Endothelial cell of umbilical vein (primary cell): ENCODE measurements at regions not wholly inside any gene's neighbourhood (a gene's known extent, or its start where the extent isn't known, plus 50 kb on each side); places are given as distances from the start of the nearest gene placed in this dataset.

ENCODE experiments used
- FOS ChIP-seq: IDR thresholded peaks from 2 replicates; pipeline ENCODE4 v1.6.1; 2011; ENCODE audit warnings: mild to moderate bottlenecking, low read length, moderate library complexity, borderline replicate concordance; ENCODE audit not compliant: insufficient read depth
- GATA2 ChIP-seq: IDR thresholded peaks from 2 replicates; pipeline ENCODE4 v1.7.0; 2011; ENCODE audit warnings: low read depth, mild to moderate bottlenecking, moderate library complexity, mixed read lengths, low read length; ENCODE audit not compliant: insufficient read length, insufficient read depth
- JUN ChIP-seq: IDR thresholded peaks from 2 replicates; pipeline ENCODE4 v1.6.1; 2011; ENCODE audit warnings: borderline replicate concordance, low read depth; ENCODE audit not compliant: insufficient read length, insufficient read depth
- MYC ChIP-seq: IDR thresholded peaks from one replicate; pipeline ENCODE4 v1.6.1; 2011; ENCODE audit warnings: mild to moderate bottlenecking, low read depth, low read length
- POLR2A ChIP-seq: IDR thresholded peaks from 2 replicates; pipeline ENCODE4 v1.6.1; 2012; ENCODE audit warnings: low read depth, mild to moderate bottlenecking, control low read depth, low read length
- POLR2AphosphoS5 ChIP-seq: IDR thresholded peaks from 2 replicates; pipeline ENCODE4 v1.6.1; 2012; ENCODE audit warnings: low read depth, mild to moderate bottlenecking, control low read depth, low read length, moderate library complexity; ENCODE audit not compliant: insufficient read depth
- TF ChIP-seq, protein P1 (sequence below), 2 donors: IDR thresholded peaks; 1 replicate in 1 of 2; 2 replicates in 1 of 2; pipeline ENCODE4 v1.5.1; 2011; ENCODE audit warnings: low read length in 2 of 2, mild to moderate bottlenecking in 2 of 2, moderate library complexity in 2 of 2, control low read depth in 1 of 2, inconsistent platforms in 1 of 2, low read depth in 1 of 2; ENCODE audit not compliant: insufficient read depth in 1 of 2; ENCODE audit errors: extremely low read depth in 1 of 2
- TF ChIP-seq, protein P2 (sequence below): IDR thresholded peaks from 2 replicates; pipeline ENCODE4 v1.6.1; 2011; ENCODE audit not compliant: insufficient read depth, insufficient read length

DNA sequence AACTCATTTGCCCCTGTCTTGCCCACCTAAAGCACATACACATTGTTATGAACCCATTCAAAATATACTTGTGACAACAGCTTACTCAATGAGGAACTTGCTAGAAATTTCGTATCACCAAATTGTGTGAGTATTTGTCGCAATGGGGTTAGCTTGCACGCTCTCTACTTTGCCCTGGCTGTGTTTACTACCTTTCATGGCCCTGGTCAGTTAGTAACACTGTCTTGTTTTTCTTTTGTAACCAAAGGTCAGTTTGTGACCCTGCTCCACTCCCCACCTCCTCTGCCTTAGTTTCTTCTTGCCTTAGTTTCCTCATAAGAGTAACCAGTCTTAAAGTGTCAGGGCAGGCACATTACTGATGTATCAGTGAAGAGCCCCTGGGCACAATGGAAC, 205.8 kb upstream of the EEA1 start:
- TF ChIP-seq, protein P1, sequence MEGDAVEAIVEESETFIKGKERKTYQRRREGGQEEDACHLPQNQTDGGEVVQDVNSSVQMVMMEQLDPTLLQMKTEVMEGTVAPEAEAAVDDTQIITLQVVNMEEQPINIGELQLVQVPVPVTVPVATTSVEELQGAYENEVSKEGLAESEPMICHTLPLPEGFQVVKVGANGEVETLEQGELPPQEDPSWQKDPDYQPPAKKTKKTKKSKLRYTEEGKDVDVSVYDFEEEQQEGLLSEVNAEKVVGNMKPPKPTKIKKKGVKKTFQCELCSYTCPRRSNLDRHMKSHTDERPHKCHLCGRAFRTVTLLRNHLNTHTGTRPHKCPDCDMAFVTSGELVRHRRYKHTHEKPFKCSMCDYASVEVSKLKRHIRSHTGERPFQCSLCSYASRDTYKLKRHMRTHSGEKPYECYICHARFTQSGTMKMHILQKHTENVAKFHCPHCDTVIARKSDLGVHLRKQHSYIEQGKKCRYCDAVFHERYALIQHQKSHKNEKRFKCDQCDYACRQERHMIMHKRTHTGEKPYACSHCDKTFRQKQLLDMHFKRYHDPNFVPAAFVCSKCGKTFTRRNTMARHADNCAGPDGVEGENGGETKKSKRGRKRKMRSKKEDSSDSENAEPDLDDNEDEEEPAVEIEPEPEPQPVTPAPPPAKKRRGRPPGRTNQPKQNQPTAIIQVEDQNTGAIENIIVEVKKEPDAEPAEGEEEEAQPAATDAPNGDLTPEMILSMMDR (IDR thresholded peaks at IDR 0.05; ENCODE audit: extremely low read depth in 1 of 2, insufficient read depth in 1 of 2, low read depth in 1 of 2, low read length in 2 of 2), result no peak
- TF ChIP-seq POLR2A, result no peak
- TF ChIP-seq POLR2AphosphoS5, result no peak
- TF ChIP-seq MYC, result no peak
- TF ChIP-seq FOS, result no peak
- TF ChIP-seq, protein P2, sequence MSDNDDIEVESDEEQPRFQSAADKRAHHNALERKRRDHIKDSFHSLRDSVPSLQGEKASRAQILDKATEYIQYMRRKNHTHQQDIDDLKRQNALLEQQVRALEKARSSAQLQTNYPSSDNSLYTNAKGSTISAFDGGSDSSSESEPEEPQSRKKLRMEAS, result no peak
- no peak for TF ChIP-seq JUN
- no peak for TF ChIP-seq GATA2
